ENCODE measurements at regions not wholly inside any gene's neighbourhood (a gene's known extent, or its start where the extent isn't known, plus 50 kb on each side); places are given as distances from the start of the nearest gene placed in this dataset.

GRCh38 chr12:116630762-116631161 is 71.6 kb downstream of the MAP1LC3B2 start:
- TF ChIP-seq FOXA1 (IDR thresholded peaks at IDR 0.05) (no peak), ARNT (IDR thresholded peaks at IDR 0.05) (no peak), TARDBP (IDR thresholded peaks at IDR 0.05) (no peak), HDGF (IDR thresholded peaks at IDR 0.05; ENCODE audit: borderline replicate concordance) (no peak), CTBP1 (IDR thresholded peaks at IDR 0.05; ENCODE audit: borderline replicate concordance) (no peak), FOXK2 (IDR thresholded peaks at IDR 0.05) (no peak), SUZ12 (IDR thresholded peaks at IDR 0.05) (no peak), NFRKB (IDR thresholded peaks at IDR 0.05) (no peak), BHLHE40 (IDR thresholded peaks at IDR 0.05; ENCODE audit: borderline replicate concordance) (no peak), PKNOX1 (IDR thresholded peaks at IDR 0.05) (no peak), FOXM1 (IDR thresholded peaks at IDR 0.05; ENCODE audit: borderline replicate concordance) (no peak), ZNF384 (IDR thresholded peaks at IDR 0.05) (no peak), SP1 (IDR thresholded peaks at IDR 0.05) (no peak), ELF4 (IDR thresholded peaks at IDR 0.05) (no peak)

All from HEK293T (cell line).